OCI-LY7 (cell line): ENCODE measurements at regions not wholly inside any gene's neighbourhood (a gene's known extent, or its start where the extent isn't known, plus 50 kb on each side); places are given as distances from the start of the nearest gene placed in this dataset.

ENCODE experiments used
- BruUV-seq: library from RNA; stranded (reverse); fragments of 400-500 nt; replicated peaks from 2 replicates; lab custom pipeline; 2021; lab: Mats Ljungman, UMichigan
- CTCF ChIA-PET: fragments of 300-600 bp; sonication (Branson Sonifier 250); formaldehyde crosslinking; loops from one replicate; lab custom pipeline; 2022; ENCODE audit warnings: antibody characterized with exemption; ENCODE audit not compliant: unreplicated experiment; lab: Charles Lee
- POLR2A ChIA-PET: fragments of 300-600 bp; sonication (Branson Sonifier 250); formaldehyde crosslinking; loops from one replicate; lab custom pipeline; 2022; ENCODE audit warnings: antibody characterized with exemption; lab: Charles Lee
- DNase-seq: peaks from one replicate; pipeline ENCODE4 v3.0.0-alpha.2; 2015; ENCODE audit warnings: low spot score
- H2AFZ ChIP-seq: fragments of 200-600 bp; sonication (generic), shearing (Covaris generic); 2 replicates; pipeline ENCODE4 v1.6.1; 2014; ENCODE audit warnings: mild to moderate bottlenecking, antibody characterized with exemption, low read length, moderate library complexity
- H3K27ac ChIP-seq: fragments of 200-600 bp; sonication (generic); 2 replicates; pipeline ENCODE4 v1.5.1; 2014; ENCODE audit warnings: mixed run types, low read depth, mild to moderate bottlenecking, moderate library complexity, low read length, inconsistent platforms; ENCODE audit not compliant: poor library complexity, severe bottlenecking
- H3K36me3 ChIP-seq: fragments of 200-600 bp; sonication (generic); 2 replicates; pipeline ENCODE4 v1.6.1; 2014; ENCODE audit warnings: mild to moderate bottlenecking, antibody characterized with exemption, low read length, moderate library complexity, mixed read lengths; ENCODE audit not compliant: insufficient read depth
- H3K4me1 ChIP-seq: fragments of 200-600 bp; sonication (generic); 2 replicates; pipeline ENCODE4 v1.5.1; 2014; ENCODE audit warnings: mild to moderate bottlenecking, low read length; ENCODE audit not compliant: insufficient read depth, poor library complexity, severe bottlenecking
- H3K4me2 ChIP-seq: fragments of 200-600 bp; sonication (generic); 2 replicates; pipeline ENCODE4 v1.6.1; 2014; ENCODE audit warnings: mild to moderate bottlenecking, low read length
- H3K4me3 ChIP-seq: fragments of 200-600 bp; sonication (generic); 2 replicates; pipeline ENCODE4 v1.5.1; 2014; ENCODE audit warnings: mild to moderate bottlenecking, low read depth, low read length; ENCODE audit not compliant: poor library complexity, severe bottlenecking
- H3K79me2 ChIP-seq: fragments of 200-600 bp; sonication (generic); 2 replicates; pipeline ENCODE4 v1.6.1; 2016; ENCODE audit warnings: low read depth, mild to moderate bottlenecking, low read length, moderate library complexity, mixed read lengths; ENCODE audit not compliant: insufficient read depth
- H3K9me2 ChIP-seq: fragments of 200-600 bp; sonication (generic); 2 replicates; pipeline ENCODE4 v1.6.1; 2016; ENCODE audit warnings: mild to moderate bottlenecking, low read length, mixed read lengths; ENCODE audit not compliant: insufficient read depth
- H3K9me3 ChIP-seq: fragments of 200-600 bp; sonication (generic); 2 replicates; pipeline ENCODE4 v1.6.1; 2014; ENCODE audit warnings: mild to moderate bottlenecking, mixed run types, low read length, mixed read lengths
- H4K20me1 ChIP-seq: fragments of 200-600 bp; sonication (generic); 2 replicates; pipeline ENCODE4 v1.6.1; 2014; ENCODE audit warnings: mild to moderate bottlenecking, antibody characterized with exemption, low read length, moderate library complexity, mixed read lengths; ENCODE audit not compliant: insufficient read depth
- EZH2phosphoT487 ChIP-seq: fragments of 200-600 bp; sonication (generic); IDR thresholded peaks from 2 replicates; pipeline ENCODE4 v1.6.1; 2018; ENCODE audit warnings: low read depth, borderline replicate concordance, mild to moderate bottlenecking, mixed run types, antibody characterized with exemption, low read length, moderate library complexity, mixed read lengths
- intact Hi-C: fragments of 100-400 bp; cut with micrococcal nuclease; formaldehyde crosslinking; loops from one replicate; pipeline ENCODE4 v1.10.0; 2022; ENCODE audit not compliant: unreplicated experiment
- TF ChIP-seq, protein P1 (sequence below): fragments of 200-600 bp; sonication (generic); conservative IDR thresholded peaks from 2 replicates; pipeline ENCODE4 v1.5.1; 2014; ENCODE audit warnings: mild to moderate bottlenecking, antibody characterized with exemption, low read length, moderate library complexity, mixed read lengths

GRCh38 chr4:141900856-141901255, 264.5 kb downstream of the IL15 start:
- H3K4me3 ChIP-seq = no peak overlapping the region
- no peaks in the 10 kb centered on the region for H3K4me1 ChIP-seq
- no peak for TF ChIP-seq EZH2phosphoT487
- TF ChIP-seq, protein P1, sequence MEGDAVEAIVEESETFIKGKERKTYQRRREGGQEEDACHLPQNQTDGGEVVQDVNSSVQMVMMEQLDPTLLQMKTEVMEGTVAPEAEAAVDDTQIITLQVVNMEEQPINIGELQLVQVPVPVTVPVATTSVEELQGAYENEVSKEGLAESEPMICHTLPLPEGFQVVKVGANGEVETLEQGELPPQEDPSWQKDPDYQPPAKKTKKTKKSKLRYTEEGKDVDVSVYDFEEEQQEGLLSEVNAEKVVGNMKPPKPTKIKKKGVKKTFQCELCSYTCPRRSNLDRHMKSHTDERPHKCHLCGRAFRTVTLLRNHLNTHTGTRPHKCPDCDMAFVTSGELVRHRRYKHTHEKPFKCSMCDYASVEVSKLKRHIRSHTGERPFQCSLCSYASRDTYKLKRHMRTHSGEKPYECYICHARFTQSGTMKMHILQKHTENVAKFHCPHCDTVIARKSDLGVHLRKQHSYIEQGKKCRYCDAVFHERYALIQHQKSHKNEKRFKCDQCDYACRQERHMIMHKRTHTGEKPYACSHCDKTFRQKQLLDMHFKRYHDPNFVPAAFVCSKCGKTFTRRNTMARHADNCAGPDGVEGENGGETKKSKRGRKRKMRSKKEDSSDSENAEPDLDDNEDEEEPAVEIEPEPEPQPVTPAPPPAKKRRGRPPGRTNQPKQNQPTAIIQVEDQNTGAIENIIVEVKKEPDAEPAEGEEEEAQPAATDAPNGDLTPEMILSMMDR = no peak
- H3K27ac ChIP-seq = no peak overlapping the region
- H3K36me3 ChIP-seq = no peaks in the 10 kb centered on the region
- no peak overlapping the region for H3K4me2 ChIP-seq
- no peaks in the 10 kb centered on the region for H3K79me2 ChIP-seq
- BruUV-seq = no TSS peak
- no peaks in the 10 kb centered on the region for H4K20me1 ChIP-seq
- ChIA-PET POLR2A (interaction anchor here (0.6 kb wide), 1 partner anchor 282 kb away, joined by 3 read pairs; no protein-coding TSS in a partner anchor), CTCF (no interaction called here)
- intact Hi-C loops = no loop called here
- no peak for DNase-seq
- H2AFZ ChIP-seq = no peak overlapping the region
- H3K9me2 ChIP-seq = no peaks in the 10 kb centered on the region
- no peaks in the 10 kb centered on the region for H3K9me3 ChIP-seq

DNA sequence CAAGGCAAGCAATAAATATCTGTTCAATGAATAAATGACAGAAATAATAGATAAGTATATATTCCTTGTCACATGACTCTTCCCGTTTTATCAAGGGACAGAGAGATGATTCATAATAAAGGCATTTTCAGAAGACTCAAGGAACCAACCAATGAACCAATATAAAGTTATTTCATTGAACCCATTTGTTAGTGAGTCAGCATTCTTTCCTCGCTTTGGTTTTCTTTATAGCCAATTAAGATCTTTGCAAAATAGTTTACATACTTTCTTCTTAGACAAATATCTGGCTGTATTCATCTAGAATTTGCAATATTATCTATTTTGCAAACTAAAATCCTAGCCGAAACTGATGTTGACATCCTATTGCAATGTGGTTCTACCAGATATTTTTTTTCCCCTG, 269.4 kb downstream of the IL15 start:
- ChIA-PET CTCF (no interaction called here), POLR2A (no interaction called here)
- intact Hi-C loops = no loop called here
- no peak overlapping the region for H3K4me3 ChIP-seq
- H3K79me2 ChIP-seq = no peaks in the 10 kb centered on the region
- BruUV-seq = no TSS peak
- H3K9me2 ChIP-seq = no peaks in the 10 kb centered on the region
- H3K4me2 ChIP-seq = no peak overlapping the region
- H3K4me1 ChIP-seq = no peaks in the 10 kb centered on the region
- no peaks in the 10 kb centered on the region for H3K9me3 ChIP-seq
- no peaks in the 10 kb centered on the region for H3K36me3 ChIP-seq
- TF ChIP-seq, protein P1 = no peak
- no peak for TF ChIP-seq EZH2phosphoT487
- no peak for DNase-seq
- no peaks in the 10 kb centered on the region for H4K20me1 ChIP-seq
- H2AFZ ChIP-seq = no peak overlapping the region
- H3K27ac ChIP-seq = no peak overlapping the region

- H3K9me3 ChIP-seq = no peaks in the 10 kb centered on the region
- H3K4me1 ChIP-seq = no peaks in the 10 kb centered on the region
- H3K27ac ChIP-seq = no peak overlapping the region
- POLR2A ChIA-PET = interaction anchor here (0.7 kb wide), 1 partner anchor 14 kb away, joined by 3 read pairs; no protein-coding TSS in a partner anchor
- no peaks in the 10 kb centered on the region for H4K20me1 ChIP-seq
- H3K9me2 ChIP-seq = no peaks in the 10 kb centered on the region
- H3K36me3 ChIP-seq = no peaks in the 10 kb centered on the region
- no peak for DNase-seq
- TF ChIP-seq EZH2phosphoT487 = no peak
- TF ChIP-seq, protein P1 = no peak
- intact Hi-C loops = no loop called here
- CTCF ChIA-PET = no interaction called here
- no peak overlapping the region for H2AFZ ChIP-seq
- BruUV-seq = no TSS peak
- H3K4me3 ChIP-seq = no peak overlapping the region
- no peaks in the 10 kb centered on the region for H3K79me2 ChIP-seq
- H3K4me2 ChIP-seq = no peak overlapping the region
These were observed 273.2 kb downstream of the IL15 start for GRCh38 chr4:141909541-141909940.
